Transverse colon (tissue), 4 donors: ENCODE measurements at regions not wholly inside any gene's neighbourhood (a gene's known extent, or its start where the extent isn't known, plus 50 kb on each side); places are given as distances from the start of the nearest gene placed in this dataset.

Source experiments
- CTCF ChIP-seq, 5 experiments: fragments of 200-600 bp in 3 of 5; fragments of 450-650 bp in 2 of 5; sonication (generic) in 3 of 5; IDR thresholded peaks; 1 replicate in 2 of 5; 2 replicates in 3 of 5; pipeline ENCODE4 v1.5.1; 2016 to 2017; ENCODE audit warnings: antibody characterized with exemption in 5 of 5, inconsistent platforms in 3 of 5, mild to moderate bottlenecking in 2 of 5, moderate library complexity in 1 of 5
- EP300 ChIP-seq: sonication (generic); formaldehyde crosslinking; IDR thresholded peaks from one replicate; pipeline ENCODE4 v1.6.1; 2017; ENCODE audit warnings: antibody characterized with exemption, low read depth
- POLR2A ChIP-seq: fragments of 450-650 bp; IDR thresholded peaks from one replicate; pipeline ENCODE4 v1.6.1; 2016; ENCODE audit warnings: antibody characterized with exemption, mild to moderate bottlenecking, moderate library complexity
- POLR2AphosphoS5 ChIP-seq, 3 donors: sonication (generic); formaldehyde crosslinking; IDR thresholded peaks; one replicate each; pipeline ENCODE4 v1.6.1; 2016; ENCODE audit warnings: antibody characterized with exemption in 3 of 3

GRCh38 chrX:3526071-3526470 lies 179.6 kb upstream of the MXRA5 start:
- TF ChIP-seq CTCF (IDR thresholded peaks at IDR 0.05) (no peak), POLR2A (no peak), POLR2AphosphoS5 (IDR thresholded peaks at IDR 0.05) (no peak), EP300 (no peak)
